ENCODE measurements at regions not wholly inside any gene's neighbourhood (a gene's known extent, or its start where the extent isn't known, plus 50 kb on each side); places are given as distances from the start of the nearest gene placed in this dataset.

DNA sequence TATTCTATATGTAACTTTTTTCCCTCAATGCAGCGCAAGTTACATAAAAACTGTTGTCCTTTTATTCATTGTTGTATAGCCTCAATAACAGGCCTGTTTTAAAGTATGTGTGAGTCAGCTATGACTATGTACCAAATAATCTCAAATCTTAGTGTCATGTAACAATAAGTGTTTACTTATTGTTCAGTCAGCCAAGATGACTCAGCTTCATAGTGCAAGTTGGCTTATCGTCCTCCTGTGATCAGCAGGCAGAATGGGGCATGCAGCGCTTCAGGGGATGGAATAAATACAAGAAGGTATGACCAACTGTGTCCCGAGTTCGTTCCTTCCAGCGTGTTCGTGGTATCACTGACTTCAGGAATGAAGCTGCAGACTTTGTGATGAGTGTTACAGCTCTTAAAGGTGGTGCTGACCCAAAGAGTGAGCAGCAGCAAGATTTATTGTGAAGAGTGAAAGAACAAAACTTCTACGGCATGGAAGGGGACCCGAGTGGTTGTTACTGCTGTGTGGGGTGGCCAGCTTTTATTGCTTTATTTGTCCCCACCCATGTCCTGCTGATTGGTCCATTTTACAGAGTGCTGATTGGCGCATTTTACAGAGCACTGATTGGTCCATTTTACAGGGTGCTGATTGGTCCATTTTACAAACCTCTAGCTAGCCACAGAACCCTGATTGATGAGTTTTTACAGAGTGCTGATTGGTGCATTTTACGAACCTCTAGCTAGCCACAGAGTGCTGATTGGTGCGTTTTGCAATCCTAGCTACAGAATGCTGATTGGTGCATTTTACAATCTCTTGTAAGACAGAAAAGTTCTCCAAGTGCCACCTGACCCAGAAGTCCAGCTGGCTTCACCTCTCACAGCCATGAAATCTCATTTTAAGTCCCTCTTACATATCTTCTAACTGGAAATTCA is 1016.0 kb downstream of the MCTP2 start:
- DNase-seq (ENCODE audit: low read depth in 2 of 2): no peak

- no peak for DNase-seq (ENCODE audit: low read depth in 2 of 2)
These were observed 1018.2 kb downstream of the MCTP2 start for GRCh38 chr15:95249524-95249923.

- no peak for DNase-seq (ENCODE audit: low read depth in 2 of 2)
These were observed 1021.0 kb downstream of the MCTP2 start for GRCh38 chr15:95252404-95252803.

GRCh38 chr15:95254263-95254662 is 1022.9 kb downstream of the MCTP2 start:
- DNase-seq (ENCODE audit: low read depth in 2 of 2): no peak

- peak; percentile 21 to 37 for DNase-seq (ENCODE audit: low read depth in 2 of 2)
These were observed 1028.2 kb downstream of the MCTP2 start for GRCh38 chr15:95259513-95259912.

- no peak for DNase-seq (ENCODE audit: low read depth in 2 of 2)
These were observed 1028.6 kb downstream of the MCTP2 start for GRCh38 chr15:95259965-95260364.

DNA sequence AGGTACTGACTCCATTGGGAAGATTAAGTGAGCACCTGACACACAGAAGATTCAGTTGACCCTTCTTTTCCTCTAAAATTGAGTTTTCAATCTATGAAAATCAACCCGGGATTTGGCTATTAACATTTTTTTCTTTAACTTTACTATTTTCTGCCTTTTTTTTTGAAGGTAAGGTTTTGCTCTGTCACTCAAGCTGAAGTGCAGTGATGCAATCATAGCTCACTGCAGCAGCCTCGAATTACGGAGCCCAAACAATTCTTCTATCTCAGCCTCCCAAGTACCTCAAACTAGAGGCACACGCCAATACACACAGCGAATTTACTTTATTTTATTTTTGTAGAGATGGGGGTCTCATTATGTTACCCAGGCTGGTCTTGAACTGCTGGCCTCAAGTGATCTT is 1029.5 kb downstream of the MCTP2 start:
- DNase-seq (ENCODE audit: low read depth in 2 of 2): no peak

- DNase-seq (ENCODE audit: low read depth in 2 of 2): no peak
These were observed 1030.2 kb downstream of the MCTP2 start for GRCh38 chr15:95261546-95261945.

DNA sequence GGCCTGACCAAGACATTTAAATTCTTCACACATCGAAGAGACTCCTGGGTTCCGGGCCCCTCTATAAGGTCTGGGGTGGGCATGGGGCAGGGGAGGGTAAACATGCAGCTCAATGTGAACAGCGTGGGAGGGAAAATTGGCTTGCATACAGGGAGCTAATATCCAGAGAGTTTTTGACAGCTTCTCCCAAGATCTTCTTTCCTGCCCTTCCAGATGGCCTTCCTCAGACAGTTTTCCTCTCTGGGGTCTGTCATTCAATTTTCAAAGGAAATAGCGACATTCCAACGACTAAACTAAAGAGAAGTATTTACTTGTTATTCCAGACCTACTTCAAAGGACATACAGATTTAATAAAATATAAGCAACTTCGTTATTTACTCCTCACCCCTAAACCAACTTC is 1030.6 kb downstream of the MCTP2 start:
- no peak for DNase-seq (ENCODE audit: low read depth in 2 of 2)

GRCh38 chr15:95262866-95263564 is 1031.7 kb downstream of the MCTP2 start:
- DNase-seq (ENCODE audit: low read depth in 2 of 2): no peak

DNA sequence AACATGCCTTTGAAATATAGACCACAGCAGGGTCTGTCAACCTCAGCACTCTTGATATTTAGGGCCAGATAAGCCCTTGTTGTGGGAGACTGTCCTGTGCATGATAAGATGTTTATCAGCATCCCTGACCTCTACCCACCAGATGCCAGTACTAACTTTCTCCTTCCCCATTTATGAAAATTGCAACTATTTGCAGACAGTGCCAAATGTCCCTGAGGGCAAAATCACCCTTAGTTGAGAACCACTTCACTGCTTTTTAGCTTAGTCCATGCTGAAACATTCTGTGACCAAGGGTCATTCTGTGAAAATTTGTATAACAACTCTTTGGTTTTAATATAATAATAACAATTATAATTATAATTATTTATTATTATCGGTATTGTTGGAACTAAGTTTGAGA is 1032.4 kb downstream of the MCTP2 start:
- no peak for DNase-seq (ENCODE audit: low read depth in 2 of 2)

DNA sequence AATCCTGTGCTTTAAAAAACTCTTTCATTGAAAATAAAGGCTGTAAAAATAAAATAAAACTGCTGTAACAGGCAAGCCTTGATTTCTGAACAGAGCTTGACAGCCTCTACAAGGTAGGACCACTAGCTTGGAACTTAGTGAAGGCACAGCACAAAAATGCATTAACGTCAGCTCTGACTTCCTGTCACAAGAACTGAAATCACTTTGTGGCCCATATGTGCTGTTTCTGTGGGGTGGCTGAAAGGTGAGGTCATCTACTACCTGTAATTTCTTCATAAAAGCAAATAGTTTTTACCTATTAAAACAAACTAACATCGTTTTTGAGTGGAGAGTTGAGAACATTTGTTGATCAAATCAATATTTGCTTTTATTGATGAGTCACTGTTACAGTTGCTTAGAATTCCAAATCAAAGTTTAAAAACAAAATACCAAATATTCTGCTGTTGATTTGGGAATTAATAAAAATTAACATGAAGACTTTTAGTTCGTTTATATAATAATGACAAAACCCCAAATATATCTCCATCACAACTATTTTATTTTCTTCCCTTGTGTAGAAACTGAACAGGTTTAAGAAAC is 1034.1 kb downstream of the MCTP2 start:
- no peak for DNase-seq (ENCODE audit: low read depth in 2 of 2)

DNA sequence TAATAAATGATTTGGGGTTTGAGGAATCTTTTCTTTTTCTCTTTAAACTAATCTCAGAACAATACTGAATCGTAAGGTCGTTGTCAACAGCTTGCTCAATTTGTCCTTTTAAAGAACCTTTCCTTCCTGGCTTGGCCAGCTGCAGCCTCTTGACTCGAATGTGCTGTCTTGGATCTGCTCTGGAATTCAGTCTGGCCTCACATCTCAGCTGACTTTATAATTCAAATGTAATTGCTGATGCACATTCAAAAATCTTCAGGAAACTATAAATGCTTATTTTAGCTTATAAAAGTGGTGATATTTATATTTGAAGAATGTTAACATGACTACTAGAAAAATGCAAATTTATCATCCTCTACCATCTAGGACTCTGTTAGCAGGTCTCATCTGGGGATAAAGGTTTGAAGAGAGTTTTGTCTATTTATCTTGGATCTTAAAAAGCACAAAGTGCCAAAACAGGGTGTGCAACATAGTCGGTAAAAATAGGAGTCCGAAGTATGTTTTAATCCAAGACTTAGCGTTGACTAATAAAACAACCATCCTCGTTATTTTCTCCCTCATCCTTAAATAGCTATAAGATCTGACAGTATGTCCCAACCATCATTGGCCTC is 1035.2 kb downstream of the MCTP2 start:
- no peak for DNase-seq (ENCODE audit: low read depth in 2 of 2)

GRCh38 chr15:95267481-95267880 is 1036.1 kb downstream of the MCTP2 start:
- no peak for DNase-seq (ENCODE audit: low read depth in 2 of 2)

DNA sequence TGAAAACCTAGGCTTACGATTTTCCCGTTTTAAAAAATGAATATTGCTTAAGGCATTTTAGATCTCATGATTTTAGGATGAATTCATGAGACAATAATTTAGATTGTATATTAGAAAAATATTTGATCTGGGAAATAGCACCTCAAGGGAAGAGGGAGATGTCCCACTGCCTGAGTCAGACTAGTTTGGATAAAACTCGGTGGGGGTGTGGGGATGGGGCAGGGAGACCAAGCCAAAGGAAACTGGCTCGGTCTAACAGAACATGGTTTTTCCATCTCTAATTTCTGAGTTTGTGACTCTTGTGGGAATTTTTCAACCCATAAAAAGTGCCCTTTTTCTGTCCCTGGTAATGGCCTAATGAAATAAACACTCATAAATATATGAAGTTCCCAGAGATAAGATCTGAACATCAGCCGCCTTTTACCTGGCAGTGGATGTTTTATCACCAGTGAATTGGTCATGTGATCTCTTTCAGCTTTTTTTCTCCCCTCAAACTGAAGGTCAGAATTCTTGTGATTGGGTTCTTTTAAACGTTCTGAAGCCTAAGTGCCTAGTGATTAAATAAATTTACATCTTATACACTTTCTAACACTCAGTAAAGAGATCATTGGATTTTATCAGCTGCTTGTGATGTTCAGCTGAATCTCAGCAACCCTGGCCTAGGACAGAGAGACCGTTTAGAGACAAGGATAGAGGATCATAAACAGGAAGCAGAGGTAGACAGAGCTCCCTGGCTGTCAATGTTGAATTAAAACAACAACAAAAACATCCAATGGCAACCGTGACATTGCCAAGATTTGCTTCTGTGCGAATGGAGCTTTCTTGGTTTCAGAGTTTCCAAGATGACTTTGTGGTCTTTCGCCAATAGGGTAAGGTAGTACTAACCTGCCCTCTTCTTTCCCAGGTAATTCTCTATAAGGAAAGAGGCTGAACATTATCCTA is 1038.2 kb downstream of the MCTP2 start:
- DNase-seq (ENCODE audit: low read depth in 2 of 2): no peak

GRCh38 chr15:95274101-95274500 is 1042.7 kb downstream of the MCTP2 start:
- DNase-seq (ENCODE audit: low read depth in 2 of 2): no peak

DNA sequence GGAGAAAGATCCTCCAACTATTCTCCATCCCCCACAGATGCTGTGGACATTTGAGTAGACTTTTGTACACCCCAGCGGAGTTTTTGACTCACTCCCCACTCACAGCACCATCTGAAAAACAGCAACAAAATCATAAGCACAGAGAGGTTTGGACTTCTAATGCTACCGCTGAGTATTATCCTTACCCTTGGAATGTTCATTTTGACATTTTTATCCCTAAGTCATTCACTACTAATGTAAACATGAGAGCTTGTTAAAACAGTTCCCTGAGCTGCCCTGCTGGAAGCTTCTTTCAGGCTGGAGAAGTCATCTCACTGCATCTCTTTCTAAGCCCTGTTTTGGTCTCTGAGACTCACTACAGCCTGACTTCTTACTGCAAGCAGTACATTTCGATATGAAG is 1045.9 kb downstream of the MCTP2 start:
- no peak for DNase-seq (ENCODE audit: low read depth in 2 of 2)

GRCh38 chr15:95278532-95279245 is 1047.3 kb downstream of the MCTP2 start:
- DNase-seq (ENCODE audit: low read depth in 2 of 2): no peak

DNA sequence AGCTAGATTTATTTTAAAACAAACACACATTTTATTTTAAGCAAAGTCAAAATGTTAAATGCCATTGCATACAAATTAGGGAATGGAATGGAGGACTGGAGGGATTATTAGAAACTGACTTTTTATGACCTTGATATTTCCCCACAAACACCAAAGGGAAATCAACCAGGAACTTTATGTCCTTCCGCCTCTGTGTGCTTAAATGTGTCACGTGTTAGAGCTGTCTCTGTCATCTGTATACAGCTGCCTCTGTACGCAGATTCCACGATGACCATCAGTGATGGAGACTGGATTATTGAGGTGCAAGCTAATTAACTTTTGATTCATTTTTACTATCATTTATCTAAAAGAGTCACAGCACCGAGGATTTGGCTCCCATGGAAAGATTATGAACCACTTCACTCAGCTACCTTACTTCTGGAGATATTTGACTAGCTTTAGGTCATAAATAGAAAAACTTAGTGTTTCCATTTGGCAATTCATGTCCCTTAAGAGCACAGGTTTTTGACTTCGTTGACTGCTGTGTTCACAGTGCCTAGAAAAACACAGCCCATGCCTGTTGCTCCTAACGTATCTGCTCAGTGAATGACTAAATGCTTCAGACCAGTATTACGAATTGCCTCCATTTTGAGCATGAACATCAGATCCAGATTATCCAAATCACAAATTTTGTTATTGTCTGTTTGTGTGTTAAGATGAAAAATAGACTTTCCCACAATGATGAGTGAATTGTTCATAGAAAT is 1048.1 kb downstream of the MCTP2 start:
- no peak for DNase-seq (ENCODE audit: low read depth in 2 of 2)

DNA sequence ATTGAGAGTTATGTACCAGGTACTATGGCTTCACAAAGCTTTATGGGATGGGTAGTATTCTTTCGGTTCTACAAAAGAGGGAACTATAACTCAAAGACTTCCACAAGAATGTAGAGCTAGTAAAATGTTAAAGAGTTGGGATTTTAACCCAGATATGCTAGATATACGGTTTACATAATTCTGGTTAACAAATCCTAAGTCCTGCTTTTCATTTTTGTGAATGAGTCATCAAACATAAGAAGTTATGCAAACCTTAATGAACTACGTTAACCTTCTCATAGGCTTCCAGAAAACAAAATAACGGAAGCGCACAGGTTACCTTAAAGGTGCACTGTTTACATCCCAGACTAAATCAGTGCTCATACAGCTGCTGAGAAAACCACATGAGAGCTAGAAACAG is 1049.3 kb downstream of the MCTP2 start:
- no peak for DNase-seq (ENCODE audit: low read depth in 2 of 2)

All from stimulated activated CD4-positive, alpha-beta T cell treated with anti-CD3 and anti-CD28 coated beads, Interleukin-15, amount 100 ng/mL, for 48 hours (primary cell).